Neural cell (in vitro differentiated cells): ENCODE measurements at regions not wholly inside any gene's neighbourhood (a gene's known extent, or its start where the extent isn't known, plus 50 kb on each side); places are given as distances from the start of the nearest gene placed in this dataset.

Experiments used
- H2AFZ ChIP-seq: fragments of 200-600, 300-800 bp; sonication (generic), shearing (Covaris generic); 2 replicates; pipeline ENCODE4 v1.6.0; 2014; ENCODE audit warnings: low read depth, mild to moderate bottlenecking, antibody characterized with exemption, low read length, moderate library complexity
- H3F3A ChIP-seq: fragments of 200-600 bp; shearing (Covaris generic); 2 replicates; pipeline ENCODE4 v1.6.1; 2016; ENCODE audit warnings: mild to moderate bottlenecking, moderate library complexity, mixed read lengths, antibody characterized with exemption, low read length; ENCODE audit not compliant: insufficient read depth, poor library complexity, severe bottlenecking
- H3K27ac ChIP-seq: fragments of 200-600, 300-800 bp; sonication (generic), shearing (Covaris generic); 2 replicates; pipeline ENCODE4 v1.5.1; 2014; ENCODE audit warnings: mild to moderate bottlenecking, low read length, moderate library complexity
- H3K27me3 ChIP-seq: fragments of 300-800, 200-600 bp; sonication (generic), shearing (Covaris generic); 2 replicates; pipeline ENCODE4 v1.6.0; 2014; ENCODE audit warnings: mild to moderate bottlenecking, low read depth, low read length, moderate library complexity; ENCODE audit not compliant: insufficient read depth
- H3K36me3 ChIP-seq: fragments of 300-800, 200-600 bp; sonication (generic), shearing (Covaris generic); 2 replicates; pipeline ENCODE4 v1.5.1; 2014; ENCODE audit warnings: mild to moderate bottlenecking, antibody characterized with exemption, low read length, moderate library complexity; ENCODE audit not compliant: insufficient read depth
- H3K4me2 ChIP-seq: fragments of 300-800, 200-600 bp; sonication (generic), shearing (Covaris generic); 2 replicates; pipeline ENCODE4 v1.6.0; 2014; ENCODE audit warnings: mild to moderate bottlenecking, low read length
- H3K4me3 ChIP-seq: fragments of 300-800, 200-600 bp; sonication (generic), shearing (Covaris generic); 2 replicates; pipeline ENCODE4 v1.5.1; 2014; ENCODE audit warnings: mild to moderate bottlenecking, low read length, moderate library complexity
- H3K79me2 ChIP-seq: fragments of 200-600 bp; shearing (Covaris generic); replicated peaks from 2 replicates; pipeline ENCODE4 v1.6.0; 2014; ENCODE audit warnings: mild to moderate bottlenecking, low read length, moderate library complexity; ENCODE audit not compliant: insufficient read depth
- H3K9ac ChIP-seq: fragments of 300-800, 200-600 bp; sonication (generic), shearing (Covaris generic); 2 replicates; pipeline ENCODE4 v1.6.1; 2016; ENCODE audit warnings: mild to moderate bottlenecking, low read length, mixed read lengths
- H3K9me2 ChIP-seq: fragments of 200-600 bp; shearing (Covaris generic); 2 replicates; pipeline ENCODE4 v1.6.1; 2016; ENCODE audit warnings: mild to moderate bottlenecking, low read length, mixed read lengths; ENCODE audit not compliant: insufficient read depth
- H3K9me3 ChIP-seq: fragments of 200-600, 300-800 bp; sonication (generic), shearing (Covaris generic); 2 replicates; pipeline ENCODE4 v1.6.1; 2016; ENCODE audit warnings: mild to moderate bottlenecking, mixed run types, low read length, moderate library complexity, mixed read lengths
- H4K20me1 ChIP-seq: fragments of 200-600 bp; shearing (Covaris generic); 2 replicates; pipeline ENCODE4 v1.6.1; 2016; ENCODE audit warnings: mild to moderate bottlenecking, mixed run types; ENCODE audit not compliant: insufficient read depth
- EP300 ChIP-seq: fragments of 450-650 bp; conservative IDR thresholded peaks from 2 replicates; pipeline ENCODE4 v1.6.1; 2014; ENCODE audit warnings: antibody characterized with exemption, mild to moderate bottlenecking, moderate library complexity; ENCODE audit not compliant: poor library complexity, severe bottlenecking
- EZH2 ChIP-seq: fragments of 200-600, 300-800 bp; shearing (Covaris generic), sonication (generic); IDR thresholded peaks from 2 replicates; pipeline ENCODE4 v1.6.1; 2014; ENCODE audit warnings: antibody characterized with exemption, low read length, borderline replicate concordance, mild to moderate bottlenecking; ENCODE audit not compliant: insufficient read depth, poor library complexity, severe bottlenecking
- MXI1 ChIP-seq: fragments of 450-650 bp; conservative IDR thresholded peaks from 2 replicates; pipeline ENCODE4 v1.6.1; 2014; ENCODE audit warnings: antibody characterized with exemption, mild to moderate bottlenecking; ENCODE audit not compliant: poor library complexity, severe bottlenecking
- POLR2AphosphoS5 ChIP-seq: IDR thresholded peaks from 2 replicates; pipeline ENCODE4 v1.6.1; 2012
- RAD21 ChIP-seq: fragments of 450-650 bp; conservative IDR thresholded peaks from 2 replicates; pipeline ENCODE4 v1.6.1; 2014; ENCODE audit warnings: antibody characterized with exemption, mild to moderate bottlenecking, moderate library complexity
- REST ChIP-seq: IDR thresholded peaks from 2 replicates; pipeline ENCODE4 v1.6.1; 2012; ENCODE audit warnings: borderline replicate concordance
- SMC3 ChIP-seq: fragments of 450-650 bp; conservative IDR thresholded peaks from 2 replicates; pipeline ENCODE4 v1.6.1; 2014; ENCODE audit warnings: antibody characterized with exemption, mild to moderate bottlenecking, moderate library complexity; ENCODE audit not compliant: poor library complexity
- TAF1 ChIP-seq: IDR thresholded peaks from 2 replicates; pipeline ENCODE4 v1.6.1; 2012; ENCODE audit warnings: low read depth
- TF ChIP-seq, protein P1 (sequence below): fragments of 450-650 bp; IDR thresholded peaks from 2 replicates; pipeline ENCODE4 v1.5.1; 2014; ENCODE audit warnings: antibody characterized with exemption, mild to moderate bottlenecking, moderate library complexity; ENCODE audit not compliant: poor library complexity, severe bottlenecking

DNA sequence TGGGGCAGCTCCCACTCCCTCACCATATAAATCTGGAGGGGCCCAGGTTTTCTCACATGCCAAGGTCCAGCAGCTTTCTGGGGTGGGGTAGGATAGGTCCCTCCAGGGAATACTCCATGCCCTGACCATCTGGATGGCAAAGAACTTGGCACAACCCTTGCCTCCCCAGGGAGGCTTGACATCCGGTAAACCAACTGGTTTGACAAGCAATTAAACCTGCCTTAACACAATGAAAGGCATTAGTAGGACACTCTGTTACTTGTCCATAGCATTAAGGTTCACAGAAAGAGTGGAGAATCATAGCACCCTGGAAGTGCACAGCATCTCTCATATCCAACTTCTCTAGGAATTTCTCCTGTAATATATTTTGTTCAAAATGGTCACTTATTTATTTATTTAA is 63.9 kb upstream of the MAF start:
- no peak overlapping the region for H3K9ac ChIP-seq
- H3K9me2 ChIP-seq = no peaks in the 10 kb centered on the region
- H4K20me1 ChIP-seq = no peaks in the 10 kb centered on the region
- no peak overlapping the region for H3K4me3 ChIP-seq
- no peak overlapping the region for H2AFZ ChIP-seq
- no peaks in the 10 kb centered on the region for H3K36me3 ChIP-seq
- no peaks in the 10 kb centered on the region for H3F3A ChIP-seq
- no peak overlapping the region for H3K4me2 ChIP-seq
- H3K79me2 ChIP-seq = no peaks in the 10 kb centered on the region
- no peak for TF ChIP-seq MXI1
- no peak for TF ChIP-seq RAD21
- TF ChIP-seq EP300 = no peak
- TF ChIP-seq REST = no peak
- no peak for TF ChIP-seq SMC3
- TF ChIP-seq, protein P1, sequence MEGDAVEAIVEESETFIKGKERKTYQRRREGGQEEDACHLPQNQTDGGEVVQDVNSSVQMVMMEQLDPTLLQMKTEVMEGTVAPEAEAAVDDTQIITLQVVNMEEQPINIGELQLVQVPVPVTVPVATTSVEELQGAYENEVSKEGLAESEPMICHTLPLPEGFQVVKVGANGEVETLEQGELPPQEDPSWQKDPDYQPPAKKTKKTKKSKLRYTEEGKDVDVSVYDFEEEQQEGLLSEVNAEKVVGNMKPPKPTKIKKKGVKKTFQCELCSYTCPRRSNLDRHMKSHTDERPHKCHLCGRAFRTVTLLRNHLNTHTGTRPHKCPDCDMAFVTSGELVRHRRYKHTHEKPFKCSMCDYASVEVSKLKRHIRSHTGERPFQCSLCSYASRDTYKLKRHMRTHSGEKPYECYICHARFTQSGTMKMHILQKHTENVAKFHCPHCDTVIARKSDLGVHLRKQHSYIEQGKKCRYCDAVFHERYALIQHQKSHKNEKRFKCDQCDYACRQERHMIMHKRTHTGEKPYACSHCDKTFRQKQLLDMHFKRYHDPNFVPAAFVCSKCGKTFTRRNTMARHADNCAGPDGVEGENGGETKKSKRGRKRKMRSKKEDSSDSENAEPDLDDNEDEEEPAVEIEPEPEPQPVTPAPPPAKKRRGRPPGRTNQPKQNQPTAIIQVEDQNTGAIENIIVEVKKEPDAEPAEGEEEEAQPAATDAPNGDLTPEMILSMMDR = no peak
- TF ChIP-seq EZH2 = no peak
- no peak for TF ChIP-seq TAF1
- no peak for TF ChIP-seq POLR2AphosphoS5
- no peaks in the 10 kb centered on the region for H3K9me3 ChIP-seq
- H3K27me3 ChIP-seq = no peaks in the 10 kb centered on the region
- H3K27ac ChIP-seq = no peak overlapping the region

- no peaks in the 10 kb centered on the region for H3K36me3 ChIP-seq
- no peak for TF ChIP-seq EP300
- no peak for TF ChIP-seq TAF1
- TF ChIP-seq MXI1 = no peak
- TF ChIP-seq POLR2AphosphoS5 = no peak
- TF ChIP-seq REST = no peak
- TF ChIP-seq EZH2 = no peak
- TF ChIP-seq, protein P1 = no peak
- no peak for TF ChIP-seq RAD21
- TF ChIP-seq SMC3 = no peak
- H3K9ac ChIP-seq = no peak overlapping the region
- H4K20me1 ChIP-seq = no peaks in the 10 kb centered on the region
- no peak overlapping the region for H3K4me3 ChIP-seq
- no peak overlapping the region for H3K27ac ChIP-seq
- no peaks in the 10 kb centered on the region for H3K79me2 ChIP-seq
- no peaks in the 10 kb centered on the region for H3K9me2 ChIP-seq
- no peak overlapping the region for H2AFZ ChIP-seq
- H3K9me3 ChIP-seq = no peaks in the 10 kb centered on the region
- no peaks in the 10 kb centered on the region for H3K27me3 ChIP-seq
- H3K4me2 ChIP-seq = no peak overlapping the region
- H3F3A ChIP-seq = no peaks in the 10 kb centered on the region
Observed at GRCh38 chr16:79662669-79663313, 62.3 kb upstream of the MAF start.
